ENCODE measurements at regions not wholly inside any gene's neighbourhood (a gene's known extent, or its start where the extent isn't known, plus 50 kb on each side); places are given as distances from the start of the nearest gene placed in this dataset.

DNA sequence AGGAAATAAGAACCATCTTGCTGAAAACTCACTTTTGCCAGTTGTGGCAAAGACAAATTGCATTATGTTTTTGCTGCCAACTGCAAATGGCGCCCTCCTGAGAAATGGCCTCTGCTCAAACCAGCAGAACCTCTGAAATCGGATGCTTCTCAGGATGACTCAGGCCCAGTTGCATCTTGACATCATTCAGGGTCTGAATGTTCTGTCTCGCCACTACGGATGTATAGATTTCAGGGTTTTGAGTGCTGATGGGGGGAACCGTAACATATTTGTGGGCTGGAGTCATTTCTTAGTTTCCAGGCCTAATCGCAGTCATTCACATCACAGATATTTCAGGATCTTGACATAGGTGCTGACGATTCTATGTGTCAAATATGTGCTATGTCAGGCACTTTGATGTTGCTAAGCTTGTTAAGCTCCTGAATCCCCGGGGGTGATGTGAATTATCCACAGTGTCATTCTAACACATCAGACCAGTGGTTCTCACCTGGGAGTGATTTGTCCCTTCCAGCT, 207.1 kb downstream of the NFATC2 start:
- no peak for DNase-seq

DNA sequence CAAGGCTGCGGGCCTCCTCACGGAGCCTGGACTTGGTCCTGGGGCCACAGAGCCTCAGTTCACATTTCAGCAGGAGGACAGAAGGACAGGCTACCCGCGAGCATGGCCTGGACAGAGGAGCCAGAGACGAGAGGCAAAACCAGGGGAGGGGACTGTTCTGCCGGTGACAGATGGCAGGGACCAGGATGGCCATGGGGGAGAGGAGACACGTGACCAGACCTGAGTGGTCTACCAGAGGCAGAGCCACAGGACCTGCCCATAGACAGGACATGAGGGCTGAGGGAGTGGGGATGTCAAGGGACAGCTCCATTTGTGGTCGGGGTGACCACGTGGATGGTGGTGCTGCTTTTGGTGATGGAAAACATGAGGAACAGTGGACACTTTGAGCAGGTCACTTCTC, 207.9 kb downstream of the NFATC2 start:
- no peak for DNase-seq

DNA sequence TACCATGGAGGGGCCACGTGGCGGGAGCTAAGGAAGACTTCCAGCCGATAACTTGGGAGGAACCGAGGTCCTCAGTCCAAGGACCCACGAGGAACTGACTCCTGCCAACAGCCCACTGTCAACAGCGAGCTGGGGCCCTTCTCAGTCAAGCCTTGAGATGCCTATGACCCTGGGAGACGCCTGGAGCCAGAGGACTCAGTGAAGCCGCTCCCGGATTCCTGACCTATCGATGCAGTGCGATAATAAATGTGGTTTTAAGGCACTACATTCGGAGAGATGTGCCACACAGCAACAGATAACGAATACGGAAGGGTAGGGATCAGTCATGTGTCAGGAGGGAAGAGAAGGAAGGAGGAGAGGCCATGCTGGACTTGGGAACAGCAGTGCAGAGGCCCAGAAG, 208.5 kb downstream of the NFATC2 start:
- no peak for DNase-seq

DNA sequence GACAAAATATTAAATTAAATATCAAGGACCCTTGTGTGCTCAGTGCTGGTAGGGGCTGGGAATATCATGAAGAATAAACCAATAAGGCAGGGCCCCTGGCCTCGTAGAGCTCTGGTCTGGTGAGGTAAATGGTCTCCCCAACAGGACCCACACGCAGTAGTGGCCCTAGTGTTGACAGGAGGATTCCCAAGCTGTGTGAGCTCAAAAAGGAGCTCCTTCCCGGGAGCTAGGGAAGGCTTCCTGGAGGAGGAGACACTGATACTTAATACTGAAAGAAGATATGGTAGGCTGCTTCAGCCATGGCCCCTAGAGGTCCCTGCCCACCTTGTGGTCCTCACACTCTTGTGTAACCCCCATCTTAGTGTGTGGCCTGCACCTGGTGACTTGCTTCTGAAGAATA, 209.1 kb downstream of the NFATC2 start:
- DNase-seq: no peak

DNA sequence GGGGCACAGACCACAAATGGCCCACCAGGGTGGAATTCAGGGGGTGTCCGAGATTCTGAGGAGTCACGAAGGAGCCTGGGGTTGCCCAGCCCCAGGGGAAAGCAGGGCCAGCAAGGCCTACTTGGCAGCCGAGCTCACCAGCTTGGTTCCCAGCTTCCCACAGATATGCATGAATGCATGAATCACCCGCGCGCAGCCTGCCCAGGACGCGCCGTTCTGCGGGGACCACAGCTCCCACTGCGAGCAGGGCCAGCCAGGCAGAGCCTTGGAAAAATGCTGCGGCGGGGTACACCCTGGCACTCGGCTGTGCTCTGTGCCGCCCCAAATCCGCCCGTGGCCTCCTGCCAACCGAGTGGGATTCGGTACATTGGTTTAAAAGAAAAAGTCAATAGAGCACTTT, 211.0 kb downstream of the NFATC2 start:
- DNase-seq: no peak

DNA sequence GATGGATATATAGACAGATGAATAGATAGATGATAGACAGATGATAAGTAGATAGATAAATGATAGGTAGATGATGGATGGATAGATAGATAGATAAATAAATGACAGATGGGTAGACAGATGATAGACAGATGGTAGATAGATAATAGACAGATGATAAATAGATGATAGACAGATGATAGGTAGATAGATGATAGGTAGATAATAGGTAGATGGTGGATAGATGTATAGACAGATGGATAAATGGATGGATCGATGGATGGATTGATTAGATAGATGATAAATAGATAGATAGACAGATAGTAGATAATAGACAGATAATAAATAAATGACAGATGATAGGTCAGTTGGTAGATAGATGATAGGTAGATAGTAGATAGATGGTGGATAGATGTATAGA, 212.7 kb downstream of the NFATC2 start:
- no peak for DNase-seq

DNA sequence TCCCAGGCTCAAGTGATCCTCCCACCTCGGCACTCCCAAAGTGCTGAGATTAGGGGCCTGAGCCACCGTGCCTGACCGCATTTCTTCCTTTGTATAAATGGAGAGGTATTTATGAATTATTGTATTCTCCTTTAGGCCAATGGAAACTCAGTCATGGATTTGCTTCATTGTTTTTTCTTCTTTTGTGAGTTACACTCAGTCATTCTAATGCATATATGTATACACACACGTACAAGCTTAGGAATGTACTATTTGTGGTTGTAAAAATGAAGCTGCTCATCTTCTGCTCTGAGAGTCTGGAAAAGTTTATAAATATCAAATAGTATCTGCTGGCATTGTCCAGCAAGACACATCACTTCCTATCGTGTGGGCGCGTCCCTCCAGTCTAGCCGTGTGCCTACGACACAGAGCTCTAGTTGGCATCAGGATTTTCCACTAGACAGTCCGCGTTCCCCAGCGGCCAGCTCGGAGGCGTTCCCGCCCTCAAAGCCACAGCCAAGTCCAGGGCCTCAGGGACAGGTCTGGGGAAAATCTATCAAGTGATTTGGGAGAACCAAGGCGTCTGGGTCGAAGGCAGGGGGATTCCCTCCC, 215.2 kb downstream of the NFATC2 start:
- DNase-seq: no peak

DNA sequence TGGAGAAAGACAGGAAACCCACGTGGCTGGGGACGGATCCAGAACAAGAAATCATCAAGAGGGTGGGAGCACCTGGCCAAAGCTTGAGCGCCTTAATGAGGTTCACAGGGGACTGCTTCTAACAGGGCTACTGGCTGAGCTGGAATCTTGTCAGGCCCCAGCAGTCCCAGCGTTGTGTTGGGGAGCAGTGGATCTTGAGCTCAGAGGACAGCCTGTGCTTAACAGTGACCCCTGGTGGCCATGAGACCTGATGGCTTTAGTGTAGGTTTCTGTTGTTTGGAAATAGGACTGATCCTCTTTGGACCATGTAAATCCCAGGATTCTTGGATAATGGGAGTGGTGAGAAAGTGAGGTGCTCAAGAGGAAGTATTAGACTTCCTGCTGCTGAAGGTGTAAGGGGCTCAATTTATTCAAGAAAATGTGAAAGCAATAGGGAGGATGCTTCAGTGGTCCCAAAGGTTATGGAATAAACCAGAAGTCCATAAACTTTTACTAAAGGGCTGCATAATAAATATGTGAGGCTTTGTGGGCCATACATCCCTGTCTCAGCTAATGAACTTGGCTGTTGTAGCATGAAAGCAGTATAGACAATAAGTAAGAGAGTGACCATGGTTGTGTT, 216.2 kb downstream of the NFATC2 start:
- peak; percentile 10 for DNase-seq

DNA sequence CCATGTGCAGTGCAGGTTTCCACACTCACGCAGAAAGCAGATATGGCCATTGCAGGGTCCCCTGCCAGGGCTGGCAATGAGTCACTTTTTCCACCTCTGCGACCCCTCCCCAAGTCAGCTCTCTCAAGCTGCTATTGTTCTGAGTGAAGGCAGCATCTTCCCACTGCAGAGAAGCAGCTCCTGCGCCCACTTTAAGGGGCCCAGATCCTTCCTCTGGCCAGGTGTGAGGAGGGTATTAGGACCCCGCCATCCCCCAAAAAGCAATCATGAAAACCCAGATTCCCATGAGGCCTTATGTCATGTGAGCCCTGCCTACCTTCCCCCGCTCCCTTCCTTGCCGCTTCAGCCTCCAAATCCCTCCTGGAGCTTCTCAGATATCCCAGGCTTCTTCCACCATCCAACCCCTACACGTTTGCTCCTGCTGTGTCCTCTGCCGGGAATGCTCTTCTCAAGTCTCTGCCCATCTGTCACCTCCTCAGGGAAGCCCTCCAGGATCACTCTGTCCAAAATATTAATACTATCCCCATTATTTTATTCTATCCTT, 220.3 kb downstream of the NFATC2 start:
- DNase-seq: no peak

DNA sequence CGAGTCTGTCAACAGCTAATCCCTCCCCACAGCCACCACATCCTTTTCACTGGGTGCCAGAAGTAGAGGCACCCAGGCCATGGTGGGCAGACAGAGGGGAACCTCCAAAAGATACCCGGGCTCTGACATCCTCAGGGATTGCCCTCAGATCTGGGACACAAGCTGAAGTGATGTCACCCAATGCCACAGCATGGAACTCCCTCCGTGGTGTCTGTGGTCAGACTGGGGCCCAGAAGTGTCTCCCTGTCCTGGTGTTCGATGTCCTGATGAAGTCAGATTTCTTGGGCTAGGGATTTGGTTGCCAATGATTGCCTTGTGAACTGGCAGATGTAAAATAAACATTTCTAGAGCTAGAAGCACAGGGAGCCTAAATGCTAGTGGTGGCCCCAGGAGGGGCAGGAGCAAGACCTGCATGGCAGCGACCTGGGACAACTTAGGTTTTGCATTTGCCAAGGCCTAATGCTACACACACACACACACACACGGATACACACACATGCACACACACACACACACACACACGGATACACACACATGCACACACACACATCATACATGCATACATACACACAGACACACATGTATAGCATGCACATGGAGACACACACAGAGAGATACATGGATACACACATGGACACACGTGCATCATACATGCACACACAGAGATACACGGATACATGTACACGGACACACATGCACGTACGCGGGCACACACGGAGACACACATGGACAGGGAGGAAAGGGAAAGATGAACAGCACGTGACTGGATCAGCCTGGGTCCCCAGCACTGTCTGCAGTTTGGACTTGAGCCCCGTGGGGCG, 221.0 kb downstream of the NFATC2 start:
- no peak for DNase-seq

DNA sequence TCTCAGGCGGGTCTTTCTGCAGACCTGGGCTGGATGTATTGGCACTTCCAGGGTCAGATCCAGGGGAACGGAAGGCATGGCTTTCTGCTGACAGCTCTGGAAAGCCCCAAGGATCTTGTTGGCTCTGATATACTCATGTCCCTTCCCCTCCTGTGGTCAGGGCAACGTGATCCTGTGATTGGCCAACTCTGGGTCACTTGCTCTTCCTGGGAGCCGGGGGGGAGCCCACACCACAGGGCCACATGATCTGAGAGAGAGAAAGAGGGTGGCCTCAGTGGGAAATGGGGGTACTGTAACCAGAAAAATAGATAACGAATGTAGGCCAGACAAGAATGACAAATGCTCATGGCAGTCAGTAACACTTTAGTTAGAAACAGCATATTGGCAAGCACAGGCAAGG, 223.0 kb downstream of the NFATC2 start:
- DNase-seq: no peak

DNA sequence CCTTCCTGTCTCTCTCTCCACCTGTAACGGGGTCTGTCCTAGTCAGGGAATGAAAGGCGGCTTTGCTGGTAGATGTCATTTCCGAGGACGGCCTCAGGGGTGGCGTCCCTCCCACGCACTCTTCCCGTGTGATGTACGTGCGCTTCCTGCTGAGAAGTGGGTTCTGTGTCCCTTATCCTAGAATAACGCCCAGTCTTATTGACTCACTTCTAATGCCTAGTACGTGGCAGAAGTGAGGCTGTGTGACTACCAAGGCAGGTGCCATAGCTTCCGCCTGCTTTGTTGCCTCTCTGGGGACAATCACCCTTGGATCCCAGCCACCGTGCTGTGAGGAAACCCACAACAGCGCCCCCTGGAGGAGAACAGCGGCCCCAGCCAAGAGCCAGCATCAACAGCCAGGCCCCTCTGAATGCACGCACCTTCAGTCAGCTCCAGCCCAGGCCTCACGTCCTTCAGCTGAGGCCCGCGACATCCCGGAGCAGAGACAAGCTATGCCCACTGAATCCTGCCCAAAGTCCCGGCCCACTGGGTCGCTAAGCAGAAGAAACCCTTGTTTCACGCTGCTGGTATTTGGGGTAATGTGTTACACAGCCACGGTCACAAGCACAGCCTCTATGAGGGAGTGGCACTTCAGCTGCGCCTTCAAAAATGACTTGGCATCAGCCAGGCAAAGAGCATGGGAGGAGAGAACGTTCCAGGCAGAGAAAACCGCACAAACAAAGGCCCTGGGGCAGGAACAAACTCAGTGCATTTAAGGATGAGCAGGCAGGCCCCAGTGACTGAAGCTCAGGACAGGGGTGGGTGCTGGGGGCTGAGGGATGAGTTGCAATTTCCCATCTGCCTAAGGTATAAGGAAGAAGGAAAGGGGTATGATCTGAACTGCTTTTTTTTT, 224.2 kb downstream of the NFATC2 start:
- peak; percentile 90 for DNase-seq

DNA sequence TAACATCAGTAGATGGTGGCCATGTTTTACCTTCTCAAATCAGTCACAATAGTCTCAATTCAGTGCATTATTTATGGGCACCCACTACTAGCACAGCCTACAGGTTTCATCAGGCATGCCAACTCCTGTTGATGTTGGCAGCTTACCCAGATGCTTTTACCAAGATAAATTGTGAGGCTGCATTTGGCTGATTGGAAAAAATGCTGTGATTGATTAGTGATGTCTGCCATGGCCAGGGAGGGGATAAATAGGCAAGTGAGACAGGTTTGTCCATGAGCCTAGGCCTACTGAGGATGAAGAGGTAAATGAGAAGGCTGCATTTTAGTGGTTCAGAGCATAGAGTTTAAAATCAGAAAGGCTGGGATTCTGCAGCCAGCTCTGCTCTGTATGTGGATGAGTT, 227.1 kb downstream of the NFATC2 start:
- no peak for DNase-seq

DNA sequence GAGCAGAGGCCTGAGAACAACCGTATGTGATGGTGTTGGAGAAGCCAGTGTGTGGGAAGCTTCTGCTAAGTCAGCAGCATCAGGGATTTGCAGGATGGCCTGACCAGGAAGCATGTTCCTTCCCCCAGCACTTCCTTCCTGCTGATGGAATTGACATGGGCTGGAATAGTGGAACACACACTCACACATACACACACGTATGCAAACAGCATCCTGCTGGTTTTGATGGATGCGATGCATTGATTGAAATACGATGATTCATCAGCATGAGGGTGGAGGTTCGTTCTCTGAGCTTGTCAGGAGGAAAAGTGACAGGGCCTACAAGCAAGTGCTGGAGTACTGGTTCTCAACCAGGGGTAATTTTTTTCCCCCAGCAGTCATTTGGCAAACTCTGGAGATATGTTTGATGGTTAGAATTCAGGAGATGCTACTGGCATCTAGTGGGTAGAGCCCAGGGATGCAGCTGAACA, 229.1 kb downstream of the NFATC2 start:
- DNase-seq: no peak

DNA sequence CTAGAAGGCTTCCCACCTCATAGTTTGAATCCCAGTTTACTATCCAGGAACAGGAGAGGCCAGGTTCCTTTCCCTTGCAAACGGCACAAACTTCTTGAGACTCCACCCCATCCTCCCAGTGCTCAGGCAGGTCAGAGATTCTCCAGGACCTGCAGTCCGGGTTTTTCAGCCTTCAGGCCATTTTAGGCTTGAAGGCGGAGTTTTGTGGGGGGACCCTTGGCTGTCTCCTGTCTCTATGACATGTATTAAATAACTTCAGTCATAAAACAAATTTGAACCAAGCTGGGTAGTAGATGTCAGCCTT, 230.1 kb downstream of the NFATC2 start:
- no peak for DNase-seq

DNA sequence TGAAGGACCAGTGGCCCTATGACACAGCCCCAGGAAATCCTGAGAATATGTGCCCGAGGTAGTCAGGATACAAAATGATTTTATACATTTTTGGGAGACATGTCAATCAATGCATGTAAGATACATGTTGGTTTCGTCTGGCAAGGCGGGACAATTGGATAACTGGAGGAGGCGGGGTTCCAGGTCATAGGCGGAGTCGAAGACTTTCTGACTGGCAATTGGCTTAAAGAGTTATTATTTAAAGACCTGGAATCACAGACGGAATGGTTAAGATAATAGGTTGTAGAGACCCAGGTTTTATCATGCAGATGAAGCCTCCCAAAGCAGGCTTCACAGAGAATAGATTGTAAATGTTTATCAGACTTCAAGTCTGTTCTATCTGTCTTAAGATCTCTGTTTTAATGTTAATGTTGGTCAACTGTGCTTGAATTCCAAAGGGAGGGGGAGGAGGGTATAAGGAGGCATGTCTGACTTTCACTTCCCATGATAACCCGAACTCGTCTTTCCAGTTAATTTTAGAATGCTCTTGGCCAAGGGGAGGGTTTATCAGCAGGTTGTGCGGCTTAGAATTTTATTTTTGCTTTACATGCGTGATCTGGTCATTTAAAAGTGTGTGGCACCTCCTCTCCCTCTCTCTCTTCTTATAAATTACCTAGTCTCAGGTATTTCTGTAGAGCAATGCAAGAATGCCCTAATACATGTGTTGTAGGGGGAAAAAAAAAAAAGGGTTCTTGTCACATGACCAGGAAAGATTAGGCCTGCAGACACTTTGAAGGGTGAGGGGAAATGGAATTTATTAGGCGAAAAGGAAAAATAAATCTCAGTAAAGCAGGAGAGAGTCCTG, 230.7 kb downstream of the NFATC2 start:
- no peak for DNase-seq

DNA sequence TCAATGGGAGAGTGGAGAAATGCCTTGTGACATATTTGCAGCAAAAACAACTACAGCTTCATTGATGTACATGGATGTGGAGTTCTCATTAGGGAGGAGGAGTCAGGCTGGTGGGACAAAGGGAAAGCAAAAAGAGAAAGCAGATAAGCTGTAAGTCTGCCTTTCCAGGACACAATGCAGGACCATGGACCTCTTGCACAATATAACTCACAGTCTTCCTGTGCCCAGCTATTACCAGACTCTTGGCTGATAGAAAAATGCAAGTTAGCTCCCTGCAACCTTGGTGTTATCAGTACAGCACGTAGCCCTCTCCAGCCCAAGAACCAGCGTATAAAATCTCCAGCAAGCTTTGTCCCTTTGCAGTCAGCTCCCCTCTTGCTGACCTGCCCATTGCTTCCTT, 232.3 kb downstream of the NFATC2 start:
- DNase-seq: no peak

DNA sequence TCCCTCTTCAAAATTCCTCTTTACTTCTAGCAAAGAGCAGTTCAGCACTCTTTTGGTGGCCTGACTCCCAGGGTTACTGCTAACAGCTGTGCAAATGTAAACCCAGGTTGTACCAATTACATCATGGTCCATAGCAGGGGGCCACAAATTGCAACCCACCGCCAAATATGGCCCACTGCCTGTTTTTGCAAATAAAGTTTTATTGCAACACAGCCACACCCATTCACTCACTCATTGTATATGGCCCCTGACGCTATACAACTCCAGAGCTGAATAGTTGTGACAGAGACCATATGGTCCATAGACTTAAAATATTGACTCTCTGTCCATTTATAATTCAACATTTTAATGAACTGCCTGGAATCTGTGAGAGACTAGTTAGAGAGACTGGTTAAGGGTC, 233.4 kb downstream of the NFATC2 start:
- DNase-seq: no peak

DNA sequence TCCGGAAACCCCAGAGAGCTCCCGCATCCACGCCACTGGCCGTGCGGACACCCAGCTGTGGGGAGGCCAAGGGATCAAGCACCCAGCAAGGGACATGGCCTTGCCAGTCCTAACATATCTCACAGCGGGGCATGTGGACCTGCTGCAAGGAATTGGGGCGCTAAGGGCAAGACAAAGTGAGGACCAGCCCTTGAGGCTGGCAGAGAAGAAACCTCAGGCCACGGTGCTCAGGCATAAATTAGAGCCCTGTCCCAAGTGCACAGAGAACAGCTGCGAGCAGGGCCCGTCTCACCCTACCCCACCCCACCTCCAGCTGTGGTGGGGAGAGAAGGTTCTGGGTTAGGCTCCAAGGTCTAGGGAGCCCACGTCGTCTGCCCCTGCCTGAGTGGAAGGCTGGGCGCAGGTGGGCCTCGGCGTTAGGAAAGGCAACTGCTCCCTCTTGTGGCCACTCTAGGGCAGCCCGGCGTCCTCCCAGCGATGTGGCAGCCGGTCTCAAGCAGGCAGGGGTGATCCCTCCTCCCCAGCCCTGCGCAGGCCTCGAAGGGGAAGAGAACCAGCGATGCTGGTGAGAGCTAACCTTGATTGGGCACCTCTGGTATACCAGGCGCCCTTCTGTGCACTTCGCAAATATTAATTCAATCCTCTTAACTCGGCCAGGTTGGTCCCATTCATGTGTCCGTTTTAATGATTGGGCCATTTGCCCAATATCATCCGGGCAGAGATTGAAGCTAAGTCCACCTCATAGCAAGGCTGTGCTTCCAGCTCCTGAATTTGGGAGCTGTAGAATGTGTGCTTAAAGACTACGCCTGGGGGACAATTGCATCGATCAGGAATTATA, 235.8 kb downstream of the NFATC2 start:
- DNase-seq: peak; percentile 82

DNA sequence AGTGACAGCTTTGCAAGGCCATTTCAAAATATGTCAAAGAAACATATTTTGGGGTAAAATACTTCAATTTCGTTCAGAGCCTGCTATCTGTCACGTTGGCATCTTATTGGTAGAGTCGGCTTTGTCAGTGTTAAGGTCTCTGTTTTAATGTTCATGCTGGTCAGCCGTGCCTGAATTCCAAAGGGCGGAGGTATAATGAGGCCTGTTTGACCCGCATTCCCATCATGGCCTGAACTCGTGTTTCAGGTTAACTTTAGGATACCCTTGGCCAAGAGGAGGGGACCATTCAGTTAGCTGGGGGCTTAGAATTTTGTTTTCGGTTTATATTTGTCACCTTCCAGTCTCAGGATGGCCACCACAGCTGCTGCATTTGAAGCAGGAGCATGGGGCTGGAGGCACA, 236.4 kb downstream of the NFATC2 start:
- DNase-seq: no peak

Data from NCI-H1436 (cell line).